GM19372 (cell line): ENCODE measurements at regions not wholly inside any gene's neighbourhood (a gene's known extent, or its start where the extent isn't known, plus 50 kb on each side); places are given as distances from the start of the nearest gene placed in this dataset.
"Not testable (repeated sequence)": the region's sequence is repeated elsewhere in the genome, so short reads cannot be mapped to it uniquely, and the experiment has no call there.

ENCODE experiments used
- ATAC-seq: cut with Tn5 transposase; IDR thresholded peaks from one replicate; pipeline ENCODE4 v1.9.1; 2021; ENCODE audit warnings: mild to moderate bottlenecking, low read depth, moderate library complexity; ENCODE audit not compliant: unreplicated experiment

GRCh38 chr3:153997364-153997763, 123.8 kb upstream of the ARHGEF26 start:
- ATAC-seq, result not testable (repeated sequence)

- no peak for ATAC-seq
These were observed 117.5 kb upstream of the ARHGEF26 start for GRCh38 chr3:154003649-154004048.

DNA sequence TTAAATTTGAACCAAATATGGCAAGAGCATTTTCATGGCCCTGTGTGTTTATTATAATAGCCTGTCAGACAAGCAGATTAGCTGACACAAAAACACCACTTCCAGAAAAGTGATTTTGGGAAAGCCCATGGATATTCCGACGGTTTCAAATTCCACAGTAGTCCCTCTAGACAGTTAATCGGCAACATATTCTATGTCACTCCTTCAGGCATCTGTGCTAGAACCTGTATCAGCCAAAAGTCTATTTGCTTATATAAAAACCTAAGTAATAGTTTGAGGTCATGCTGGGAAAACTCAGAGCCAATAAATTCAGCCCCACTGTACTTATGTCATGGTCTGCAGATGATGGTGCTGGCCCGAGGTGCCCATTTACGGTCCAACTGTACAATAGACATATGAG, 110.2 kb upstream of the ARHGEF26 start:
- ATAC-seq, result no peak

DNA sequence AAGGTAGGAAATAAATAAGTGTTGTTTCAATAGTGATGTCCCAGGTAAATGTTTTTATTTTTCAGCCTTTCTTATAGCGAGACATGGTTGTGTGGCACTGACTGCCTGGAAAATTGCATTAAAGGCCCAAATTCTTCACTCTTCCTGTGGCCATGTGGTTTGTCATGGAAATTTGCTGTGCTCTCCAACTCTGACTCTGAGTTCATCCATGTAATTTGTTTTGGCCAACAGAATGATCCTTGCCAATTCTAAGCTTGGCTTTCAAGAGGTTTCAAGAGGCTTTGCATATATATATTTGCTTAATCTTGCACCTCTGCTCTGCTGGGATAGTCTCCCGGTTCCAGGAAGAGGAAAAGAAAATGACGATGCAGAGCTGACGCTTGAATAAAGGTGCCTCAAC, 107.5 kb upstream of the ARHGEF26 start:
- ATAC-seq, result no peak

DNA sequence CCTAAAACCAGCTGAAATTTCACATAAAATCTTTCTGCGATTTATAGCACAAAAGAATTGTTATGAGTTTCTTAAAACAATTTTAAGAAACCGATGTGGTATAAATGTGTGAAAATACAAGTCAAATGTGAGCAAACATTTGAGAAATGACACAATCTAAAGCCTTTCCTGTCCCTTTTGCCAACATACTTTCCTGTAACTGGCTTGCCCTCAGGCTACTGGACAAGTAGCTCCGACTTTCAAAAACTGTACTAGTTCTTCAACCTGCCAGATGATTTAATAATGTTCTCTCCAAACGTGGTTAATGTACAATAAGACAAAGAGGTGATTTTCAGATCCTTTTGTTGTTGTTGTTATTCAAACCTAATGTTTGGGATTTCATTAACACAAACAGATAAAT, 105.9 kb upstream of the ARHGEF26 start:
- no peak for ATAC-seq

- peak; percentile 82 for ATAC-seq
These were observed 103.0 kb upstream of the ARHGEF26 start for GRCh38 chr3:154018100-154018696.

DNA sequence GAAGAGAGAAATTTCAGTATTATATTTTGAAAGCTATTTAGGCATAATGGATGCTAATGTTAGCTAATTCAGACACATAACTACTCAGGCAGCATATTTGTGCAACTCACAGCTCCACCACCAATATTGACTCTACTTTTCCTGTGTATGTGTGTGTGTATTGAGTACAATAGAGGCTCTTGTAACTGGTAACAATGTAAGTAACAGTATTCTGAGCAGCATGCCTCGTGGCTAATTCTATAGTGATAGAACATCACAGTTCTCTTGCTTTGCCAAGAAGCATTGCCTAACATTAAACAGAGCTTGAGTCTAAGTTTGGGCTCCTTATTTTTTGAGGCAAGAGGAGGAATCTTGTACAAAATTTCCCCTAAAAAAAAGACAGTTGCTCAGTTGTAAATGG, 98.6 kb upstream of the ARHGEF26 start:
- ATAC-seq, result no peak

DNA sequence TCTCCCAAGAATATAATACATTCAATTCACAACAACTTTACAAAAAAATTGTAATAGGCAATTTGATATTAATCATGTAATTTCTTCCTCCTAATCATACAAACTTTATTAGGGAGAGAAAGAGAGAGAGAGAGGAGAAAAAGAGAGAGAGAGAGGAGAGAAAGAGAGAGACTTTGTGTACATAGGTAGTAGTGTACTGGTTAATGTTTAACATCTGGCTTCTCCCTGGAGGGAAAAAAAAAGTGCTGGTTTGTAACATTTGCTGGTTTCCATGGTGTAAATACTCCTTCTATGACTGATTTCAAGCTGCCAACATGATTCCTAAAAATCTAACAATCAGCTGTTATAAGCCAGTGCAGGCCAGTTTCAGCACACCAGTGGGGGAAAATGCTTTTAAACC, 98.0 kb upstream of the ARHGEF26 start:
- no peak for ATAC-seq

DNA sequence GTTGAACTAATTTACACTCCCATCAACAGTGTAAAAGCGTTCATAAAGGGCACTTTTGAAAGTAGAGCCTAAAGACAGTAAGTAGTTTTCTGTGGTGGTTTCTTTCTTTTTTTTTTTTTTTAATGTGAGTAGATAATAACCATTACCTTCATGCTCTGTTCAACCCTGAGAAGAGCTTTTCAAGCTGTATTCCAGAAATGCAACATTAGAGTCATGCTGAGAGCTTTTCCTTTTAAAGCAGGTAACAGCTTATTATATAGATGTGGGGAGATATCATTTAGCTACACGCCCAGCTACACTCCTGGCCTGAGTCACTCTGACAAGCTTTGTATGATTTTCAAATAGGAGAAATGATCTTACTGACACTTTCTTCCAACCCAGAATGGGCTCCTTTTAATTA, 96.2 kb upstream of the ARHGEF26 start:
- ATAC-seq, result no peak

DNA sequence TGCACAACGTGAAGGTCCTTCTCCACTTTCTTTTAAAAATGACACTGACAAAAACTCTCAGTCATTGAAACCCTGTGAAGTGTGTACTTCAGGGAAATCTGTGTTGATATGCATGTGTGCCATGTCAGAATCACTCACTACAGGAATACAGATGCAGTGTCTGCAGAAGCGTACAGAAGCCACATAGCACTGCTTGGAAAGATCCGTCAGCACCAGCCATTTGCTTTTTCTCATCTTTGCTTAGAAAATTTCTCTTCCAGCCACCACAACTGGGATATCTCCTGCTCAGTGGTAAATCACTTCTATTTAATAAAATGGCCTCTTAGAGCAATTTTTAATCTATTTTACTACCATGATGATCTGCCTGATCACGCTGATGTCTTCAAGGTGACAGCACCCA, 91.3 kb upstream of the ARHGEF26 start:
- no peak for ATAC-seq

GRCh38 chr3:154034797-154035330, 86.3 kb upstream of the ARHGEF26 start:
- ATAC-seq, result no peak

- peak; percentile 71 for ATAC-seq
These were observed 80.9 kb upstream of the ARHGEF26 start for GRCh38 chr3:154040283-154040682.

- no peak for ATAC-seq
These were observed 76.5 kb upstream of the ARHGEF26 start for GRCh38 chr3:154044671-154045070.

GRCh38 chr3:154050216-154050615, 71.0 kb upstream of the ARHGEF26 start:
- ATAC-seq, result no peak

GRCh38 chr3:154050766-154051165, 70.4 kb upstream of the ARHGEF26 start:
- no peak for ATAC-seq

GRCh38 chr3:154059833-154060232, 61.4 kb upstream of the ARHGEF26 start:
- no peak for ATAC-seq

GRCh38 chr3:154060238-154061000, 60.8 kb upstream of the ARHGEF26 start:
- ATAC-seq, result no peak

DNA sequence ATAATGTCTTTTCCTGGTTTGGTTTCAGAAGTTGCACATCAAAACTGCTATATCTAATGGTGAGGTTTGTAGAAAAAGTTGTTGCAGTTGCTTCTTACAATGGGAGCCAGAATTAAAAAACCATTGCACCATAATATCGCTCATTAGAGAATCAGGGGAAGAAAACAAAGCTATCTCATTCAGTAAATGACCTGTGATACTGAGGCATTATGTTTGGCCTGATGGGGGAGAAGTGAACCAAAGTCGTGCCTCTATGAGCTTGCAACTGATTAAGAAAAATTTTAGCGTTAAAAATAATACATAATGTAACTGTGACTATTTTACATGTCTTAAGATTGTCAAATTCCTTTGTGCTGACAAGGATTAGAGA, 60.2 kb upstream of the ARHGEF26 start:
- ATAC-seq, result no peak

DNA sequence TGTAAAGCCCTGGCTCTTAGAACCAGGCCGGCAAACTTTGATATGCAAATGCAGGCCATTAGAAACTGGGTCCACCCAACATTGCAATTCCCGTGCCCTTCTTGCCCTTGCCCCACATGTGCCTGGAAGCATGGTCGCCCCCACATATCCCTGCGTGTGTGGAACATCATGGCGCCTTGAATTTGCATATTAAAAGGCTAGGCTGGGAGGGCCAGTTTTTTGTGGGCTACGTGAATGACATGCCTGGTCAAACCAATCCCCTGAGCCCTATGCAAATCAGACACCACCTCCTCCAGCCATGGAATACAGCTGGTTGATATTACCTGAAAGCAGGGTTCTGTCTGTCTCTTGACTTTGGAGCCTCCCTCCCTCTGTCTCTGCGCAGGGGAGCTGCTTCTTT, 58.7 kb upstream of the ARHGEF26 start:
- no peak for ATAC-seq

DNA sequence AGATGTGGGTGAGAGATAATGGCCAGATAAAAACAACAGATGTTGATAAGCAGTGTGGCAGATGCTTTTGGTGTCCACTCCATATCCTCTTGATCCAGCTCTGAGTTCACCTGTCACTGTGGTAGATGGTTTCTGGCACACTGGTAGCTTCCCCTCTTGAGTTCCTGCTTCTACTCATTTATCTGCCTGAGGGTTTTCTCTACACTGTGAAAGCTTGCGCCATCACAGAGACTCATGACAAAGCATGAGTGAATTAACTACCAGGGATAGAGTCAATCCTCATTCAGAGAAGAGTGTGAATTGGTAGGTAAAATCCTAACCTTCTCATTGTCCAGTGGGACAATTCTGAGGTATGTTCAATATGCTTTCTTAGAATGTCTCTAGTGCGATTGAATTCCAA, 50.0 kb upstream of the ARHGEF26 start:
- ATAC-seq, result no peak
